MM.1S (cell line): ENCODE measurements at regions not wholly inside any gene's neighbourhood (a gene's known extent, or its start where the extent isn't known, plus 50 kb on each side); places are given as distances from the start of the nearest gene placed in this dataset.

Experiments
- CTCF ChIP-seq: fragments of 300-600 bp; sonication (generic); IDR thresholded peaks from 2 replicates; pipeline ENCODE4 v1.5.1; 2016; ENCODE audit warnings: antibody characterized with exemption, low read length, mixed read lengths
- EZH2phosphoT487 ChIP-seq: fragments of 300-600 bp; sonication (generic); IDR thresholded peaks from 2 replicates; pipeline ENCODE4 v1.6.1; 2018; ENCODE audit warnings: antibody characterized with exemption, low read length

GRCh38 chr5:29719171-29719570, 1474.3 kb upstream of the CDH6 start:
- TF ChIP-seq CTCF, result no peak
- no peak for TF ChIP-seq EZH2phosphoT487
